Liver (tissue), 8 donors: ENCODE measurements at regions not wholly inside any gene's neighbourhood (a gene's known extent, or its start where the extent isn't known, plus 50 kb on each side); places are given as distances from the start of the nearest gene placed in this dataset.

Source experiments
- DNase-seq: peaks from one replicate; pipeline ENCODE4 v3.0.0-alpha.2; 2017; ENCODE audit warnings: low spot score
- H3K27ac ChIP-seq, 2 donors: one replicate each; pipeline ENCODE4 v1.7.0; 2013; ENCODE audit warnings: inconsistent platforms in 2 of 2, low read length in 2 of 2, control low read depth in 1 of 2, low read depth in 1 of 2, mild to moderate bottlenecking in 1 of 2
- H3K27me3 ChIP-seq, 4 donors: one replicate each; pipeline versions ENCODE4 v1.6.1 to v1.7.0; 2013; ENCODE audit warnings: low read length in 3 of 4, inconsistent platforms in 1 of 4, mild to moderate bottlenecking in 1 of 4, moderate library complexity in 1 of 4; ENCODE audit not compliant: control insufficient read depth in 4 of 4, insufficient read depth in 4 of 4
- H3K36me3 ChIP-seq, 4 donors: one replicate each; pipeline versions ENCODE4 v1.6.1 to v1.7.0; 2013; ENCODE audit warnings: low read length in 3 of 4, mild to moderate bottlenecking in 3 of 4, low read depth in 1 of 4, moderate library complexity in 1 of 4; ENCODE audit not compliant: control insufficient read depth in 4 of 4, insufficient read depth in 3 of 4
- H3K4me1 ChIP-seq, 4 donors: one replicate each; pipeline versions ENCODE4 v1.6.1 to v1.7.0; 2013; ENCODE audit warnings: low read length in 3 of 4, mild to moderate bottlenecking in 3 of 4, moderate library complexity in 1 of 4; ENCODE audit not compliant: control insufficient read depth in 4 of 4, insufficient read depth in 4 of 4
- H3K4me3 ChIP-seq, 3 donors: one replicate each; pipeline versions ENCODE4 v1.6.1 to v1.7.0; 2013; ENCODE audit warnings: low read length in 3 of 3, control low read depth in 1 of 3, low read depth in 1 of 3, mild to moderate bottlenecking in 1 of 3
- H3K9ac ChIP-seq, 2 donors: one replicate each; pipeline ENCODE4 v1.7.0; 2013; ENCODE audit warnings: low read length in 2 of 2, mild to moderate bottlenecking in 2 of 2, moderate library complexity in 2 of 2, control low read depth in 1 of 2, low read depth in 1 of 2
- H3K9me3 ChIP-seq, 4 donors: one replicate each; pipeline versions ENCODE4 v1.6.1 to v1.7.0; 2013; ENCODE audit warnings: low read length in 3 of 4; ENCODE audit not compliant: control insufficient read depth in 4 of 4
- ATF3 ChIP-seq: IDR thresholded peaks from 2 replicates; pipeline ENCODE4 v1.6.1; 2016; ENCODE audit warnings: antibody characterized with exemption
- CTCF ChIP-seq: fragments of 150-350 bp; IDR thresholded peaks from 2 replicates; pipeline ENCODE4 v1.5.1; 2017; ENCODE audit warnings: improper control_type of control experiment, low read depth, low read length; ENCODE audit not compliant: missing input control
- EGR1 ChIP-seq, 2 donors: IDR thresholded peaks; 2 replicates each; pipeline ENCODE4 v1.6.1; 2016 to 2018; ENCODE audit warnings: antibody characterized with exemption in 2 of 2, low read depth in 2 of 2
- FOXA1 ChIP-seq: IDR thresholded peaks from 2 replicates; pipeline ENCODE4 v1.6.1; 2016; ENCODE audit warnings: antibody characterized with exemption
- FOXA2 ChIP-seq: IDR thresholded peaks from 2 replicates; pipeline ENCODE4 v1.6.1; 2016; ENCODE audit warnings: antibody characterized with exemption
- GABPA ChIP-seq, 2 donors: IDR thresholded peaks in 1 of 2; conservative IDR thresholded peaks in 1 of 2; 2 replicates each; pipeline ENCODE4 v1.6.1; 2016; ENCODE audit warnings: antibody characterized with exemption in 2 of 2, mild to moderate bottlenecking in 1 of 2, moderate library complexity in 1 of 2
- JUND ChIP-seq, 2 donors: IDR thresholded peaks; 2 replicates each; pipeline ENCODE4 v1.6.1; 2016; ENCODE audit warnings: antibody characterized with exemption in 2 of 2
- MAX ChIP-seq: IDR thresholded peaks from 2 replicates; pipeline ENCODE4 v1.6.1; 2016; ENCODE audit warnings: antibody characterized with exemption
- NR2F2 ChIP-seq: IDR thresholded peaks from 2 replicates; pipeline ENCODE4 v1.6.1; 2016; ENCODE audit warnings: antibody characterized with exemption
- REST ChIP-seq: IDR thresholded peaks from 2 replicates; pipeline ENCODE4 v1.6.1; 2016; ENCODE audit warnings: antibody characterized with exemption, mild to moderate bottlenecking
- SP1 ChIP-seq: IDR thresholded peaks from 2 replicates; pipeline ENCODE4 v1.6.1; 2018; ENCODE audit warnings: antibody characterized with exemption, mild to moderate bottlenecking
- TAF1 ChIP-seq: conservative IDR thresholded peaks from 2 replicates; pipeline ENCODE4 v1.6.1; 2016; ENCODE audit warnings: antibody characterized with exemption, mild to moderate bottlenecking
- YY1 ChIP-seq: IDR thresholded peaks from 2 replicates; pipeline ENCODE4 v1.6.1; 2016; ENCODE audit warnings: antibody characterized with exemption, mild to moderate bottlenecking
- ZBTB33 ChIP-seq: IDR thresholded peaks from 2 replicates; pipeline ENCODE4 v1.6.1; 2016; ENCODE audit warnings: antibody characterized with exemption
- WGBS: extraction: QIAGEN DNeasy Blood & Tissue Kit; methylation state at CpG from one replicate; pipeline ENCODE4 v1.1.7; 2013; 5-methylcytosine and 5-hydroxymethylcytosine counted together
- donor health status: healthy.
- donor health status: healthy.
- donor health status: healthy.
- donor health status: healthy.
- donor health status: healthy.

GRCh38 chr22:26995235-26995634 is 337.8 kb downstream of the MIAT start (continued):
- TF ChIP-seq CTCF, result no peak
- TF ChIP-seq JUND (IDR thresholded peaks at IDR 0.05), result no peak
- no peak for TF ChIP-seq MAX
- no peak for TF ChIP-seq REST

- Histone ChIP-seq H3K27ac (no peak overlapping the region), H3K27me3 (no peaks in the 10 kb centered on the region), H3K9ac (no peak overlapping the region), H3K4me1 (no peaks in the 10 kb centered on the region), H3K4me3 (no peak overlapping the region), H3K36me3 (no peaks in the 10 kb centered on the region), H3K9me3 (no peaks in the 10 kb centered on the region)
- WGBS, result 42% methylated on average over 2 of the region's 2 CpGs
- no peak for TF ChIP-seq ATF3
- TF ChIP-seq ZBTB33, result no peak
- TF ChIP-seq NR2F2, result no peak
- no peak for TF ChIP-seq EGR1 (IDR thresholded peaks at IDR 0.05; ENCODE audit: low read depth in 2 of 2)
- TF ChIP-seq GABPA (IDR thresholded peaks at IDR 0.05 in 1 of 2, conservative IDR thresholded peaks at IDR 0.05 in 1 of 2), result no peak
- no peak for TF ChIP-seq JUND (IDR thresholded peaks at IDR 0.05)
- no peak for TF ChIP-seq TAF1
- no peak for TF ChIP-seq YY1
- no peak for DNase-seq
These were observed 338.8 kb downstream of the MIAT start for GRCh38 chr22:26996154-26996553.

- H3K27me3 ChIP-seq, result no peaks in the 10 kb centered on the region
- TF ChIP-seq SP1 (no peak), MAX (no peak), YY1 (no peak), FOXA1 (no peak), FOXA2 (no peak), TAF1 (no peak)
These were observed 340.7 kb downstream of the MIAT start for GRCh38 chr22:26998129-26998528.

More at GRCh38 chr22:26998129-26998528, 340.7 kb downstream of the MIAT start:
- Histone ChIP-seq H3K9ac (no peak overlapping the region), H3K4me1 (no peaks in the 10 kb centered on the region), H3K4me3 (no peak overlapping the region), H3K9me3 (no peaks in the 10 kb centered on the region), H3K27ac (no peak overlapping the region), H3K36me3 (no peaks in the 10 kb centered on the region)
- DNase-seq, result no peak
- WGBS, result 47% methylated on average over 3 of the region's 3 CpGs
